KOPT-K1 (cell line): ENCODE measurements at regions not wholly inside any gene's neighbourhood (a gene's known extent, or its start where the extent isn't known, plus 50 kb on each side); places are given as distances from the start of the nearest gene placed in this dataset.

Experiments used
- H3K27ac ChIP-seq: fragments of 200-600 bp; sonication (generic); 2 replicates; pipeline ENCODE4 v1.5.1; 2016; ENCODE audit warnings: antibody characterized with exemption, mild to moderate bottlenecking, low read depth, low read length; ENCODE audit not compliant: poor library complexity, severe bottlenecking
- H3K36me3 ChIP-seq: fragments of 200-600 bp; sonication (generic); 2 replicates; pipeline ENCODE4 v1.5.1; 2017; ENCODE audit warnings: antibody characterized with exemption, mild to moderate bottlenecking, low read length, moderate library complexity; ENCODE audit not compliant: insufficient read depth
- H3K9me3 ChIP-seq: fragments of 200-600 bp; sonication (generic); 2 replicates; pipeline ENCODE4 v1.5.1; 2017; ENCODE audit warnings: antibody characterized with exemption, low read length, mild to moderate bottlenecking; ENCODE audit not compliant: insufficient read depth, poor library complexity, severe bottlenecking

DNA sequence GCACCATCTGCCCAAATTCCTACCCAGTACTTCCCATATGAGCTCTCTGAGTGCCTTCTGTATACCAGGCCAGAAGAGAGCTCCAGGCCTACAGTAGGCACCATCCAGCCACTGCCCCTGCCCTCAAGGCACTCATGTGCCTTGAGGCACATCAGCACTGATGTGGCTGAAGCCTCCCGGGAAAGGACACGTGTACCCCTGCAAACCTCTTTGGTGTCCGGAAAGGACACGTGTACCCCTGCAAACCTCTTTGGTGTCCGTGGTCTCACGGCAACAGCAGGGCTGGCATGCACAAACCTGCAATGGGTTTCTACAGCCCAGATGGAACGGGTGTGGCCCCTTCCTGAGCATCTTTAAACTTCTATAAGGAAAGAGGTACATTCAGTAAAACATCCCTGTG lies 209.4 kb upstream of the IGF1R start:
- Histone ChIP-seq H3K27ac (no peak overlapping the region), H3K9me3 (no peaks in the 10 kb centered on the region), H3K36me3 (no peaks in the 10 kb centered on the region)

DNA sequence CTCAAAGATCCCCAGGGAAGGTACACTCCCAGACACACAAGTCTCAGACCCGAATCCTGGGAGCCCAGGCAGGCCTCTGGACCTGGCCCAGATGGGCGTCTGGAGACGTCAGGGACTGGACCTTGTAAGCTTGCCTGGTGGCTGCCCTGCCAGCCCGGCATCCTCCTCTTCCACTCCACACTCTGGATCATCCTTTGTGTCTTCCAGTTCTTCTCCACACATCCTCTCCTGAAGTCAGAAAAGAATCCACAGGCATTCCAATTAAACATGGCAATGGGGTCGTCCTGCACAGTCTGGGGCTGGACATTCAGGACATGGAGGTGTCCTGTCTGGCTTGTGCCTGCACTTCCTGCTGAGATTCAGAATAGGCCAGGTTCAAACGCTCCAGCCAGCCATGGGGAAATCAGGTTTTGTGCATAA lies 208.8 kb upstream of the IGF1R start:
- Histone ChIP-seq H3K36me3 (no peaks in the 10 kb centered on the region), H3K9me3 (no peaks in the 10 kb centered on the region), H3K27ac (no peak overlapping the region)

DNA sequence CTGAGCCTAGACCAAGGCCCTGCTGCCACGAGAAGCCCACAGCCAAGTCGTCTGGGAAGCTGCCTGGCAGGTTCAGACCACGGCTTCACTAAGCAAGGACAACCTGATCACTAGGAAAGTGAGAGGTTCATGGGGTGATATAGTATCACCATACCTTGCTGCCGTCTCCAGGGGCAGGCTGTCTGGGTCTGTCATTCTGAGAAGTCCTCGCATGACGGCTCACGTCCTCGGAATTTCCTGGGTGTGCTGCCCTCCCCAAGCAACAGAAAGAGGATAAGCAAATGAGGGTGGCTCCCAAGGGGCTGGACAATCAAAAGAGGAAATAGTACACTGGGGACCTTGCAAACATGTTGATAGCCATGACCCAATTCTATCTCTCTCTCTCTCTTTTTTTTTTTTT lies 207.4 kb upstream of the IGF1R start:
- no peaks in the 10 kb centered on the region for H3K36me3 ChIP-seq
- no peaks in the 10 kb centered on the region for H3K9me3 ChIP-seq
- H3K27ac ChIP-seq: no peak overlapping the region

- Histone ChIP-seq H3K27ac (no peak overlapping the region), H3K36me3 (no peaks in the 10 kb centered on the region), H3K9me3 (no peaks in the 10 kb centered on the region)
Measured at GRCh38 chr15:98441599-98441998, 206.7 kb upstream of the IGF1R start.

DNA sequence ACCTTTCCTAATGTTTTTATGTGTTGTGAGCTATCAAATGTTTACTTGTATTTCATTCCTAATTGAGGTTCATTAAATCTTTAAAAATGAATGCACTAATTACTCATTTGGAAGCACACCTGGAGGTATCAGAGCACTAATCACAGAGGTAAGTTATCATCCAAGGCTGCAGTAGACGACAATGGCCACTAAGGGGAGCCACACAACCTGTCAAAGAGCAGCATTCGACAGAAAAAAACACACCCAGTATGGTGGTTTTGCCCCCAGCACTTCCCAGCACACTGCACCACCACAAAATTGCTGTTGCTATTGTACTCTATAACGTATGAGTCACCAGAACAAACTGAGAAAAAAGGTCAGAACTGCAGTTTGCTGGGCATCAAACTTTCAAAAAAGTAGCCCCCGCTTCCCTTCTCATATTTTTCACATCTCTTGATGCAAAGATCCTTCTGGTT lies 205.9 kb upstream of the IGF1R start:
- H3K9me3 ChIP-seq: no peaks in the 10 kb centered on the region
- no peaks in the 10 kb centered on the region for H3K36me3 ChIP-seq
- no peak overlapping the region for H3K27ac ChIP-seq

GRCh38 chr15:98442901-98443300 lies 205.4 kb upstream of the IGF1R start:
- no peak overlapping the region for H3K27ac ChIP-seq
- no peaks in the 10 kb centered on the region for H3K36me3 ChIP-seq
- no peaks in the 10 kb centered on the region for H3K9me3 ChIP-seq

DNA sequence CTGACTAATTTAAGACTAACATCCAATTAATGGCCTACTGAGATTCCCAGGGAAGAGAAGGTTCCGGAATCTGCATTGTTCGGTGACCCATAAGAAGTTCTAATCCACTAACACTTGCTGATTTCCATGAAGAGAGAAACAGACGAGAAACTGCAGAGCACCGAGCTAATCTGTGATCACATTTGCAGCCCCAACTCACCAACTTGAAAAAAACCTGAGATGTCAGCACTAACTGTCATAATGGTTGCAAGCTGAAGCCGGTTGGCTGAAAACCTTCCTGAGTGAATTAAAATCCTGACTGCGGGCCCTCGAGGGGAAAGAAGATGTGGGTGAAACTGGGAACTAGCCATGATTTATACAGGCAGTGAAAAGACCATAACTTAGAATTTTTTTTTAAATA lies 204.8 kb upstream of the IGF1R start:
- H3K27ac ChIP-seq: no peak overlapping the region
- H3K36me3 ChIP-seq: no peaks in the 10 kb centered on the region
- H3K9me3 ChIP-seq: no peaks in the 10 kb centered on the region

DNA sequence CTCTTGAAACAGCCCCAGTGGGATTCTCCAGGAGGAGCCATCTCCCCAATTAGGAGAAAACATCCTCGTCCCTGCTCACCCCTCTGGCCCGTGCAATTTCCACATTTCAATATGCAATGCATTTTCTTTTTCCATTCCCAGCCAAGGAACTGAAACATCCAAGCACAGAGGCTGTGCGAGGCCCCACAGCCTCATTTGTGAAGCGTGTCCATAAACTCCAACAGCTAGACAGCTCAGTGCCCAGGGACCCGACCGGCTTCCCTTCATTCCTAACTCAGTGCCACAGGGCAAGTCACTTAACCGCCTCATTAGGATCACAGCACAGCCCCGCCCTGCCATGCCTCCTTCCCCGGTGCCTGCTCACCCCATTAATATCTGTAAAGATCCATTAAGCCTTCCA lies 204.2 kb upstream of the IGF1R start:
- Histone ChIP-seq H3K27ac (no peak overlapping the region), H3K36me3 (no peaks in the 10 kb centered on the region), H3K9me3 (no peaks in the 10 kb centered on the region)

- Histone ChIP-seq H3K36me3 (no peaks in the 10 kb centered on the region), H3K9me3 (no peaks in the 10 kb centered on the region), H3K27ac (no peak overlapping the region)
Measured at GRCh38 chr15:98445315-98445714, 203.0 kb upstream of the IGF1R start.

- H3K36me3 ChIP-seq: no peaks in the 10 kb centered on the region
Measured at GRCh38 chr15:98446083-98446482, 202.3 kb upstream of the IGF1R start.

GRCh38 chr15:98447069-98447468 lies 201.3 kb upstream of the IGF1R start:
- no peak overlapping the region for H3K27ac ChIP-seq
- H3K9me3 ChIP-seq: no peaks in the 10 kb centered on the region
- no peaks in the 10 kb centered on the region for H3K36me3 ChIP-seq

More at GRCh38 chr15:98446083-98446482, 202.3 kb upstream of the IGF1R start:
- Histone ChIP-seq H3K9me3 (no peaks in the 10 kb centered on the region), H3K27ac (no peak overlapping the region)

- Histone ChIP-seq H3K27ac (no peak overlapping the region), H3K36me3 (no peaks in the 10 kb centered on the region), H3K9me3 (no peaks in the 10 kb centered on the region)
Measured at GRCh38 chr15:98451236-98451635, 197.1 kb upstream of the IGF1R start.

GRCh38 chr15:98452238-98452637 lies 196.1 kb upstream of the IGF1R start:
- Histone ChIP-seq H3K27ac (no peak overlapping the region), H3K9me3 (no peaks in the 10 kb centered on the region), H3K36me3 (no peaks in the 10 kb centered on the region)

- Histone ChIP-seq H3K36me3 (no peaks in the 10 kb centered on the region), H3K27ac (no peak overlapping the region), H3K9me3 (no peaks in the 10 kb centered on the region)
Measured at GRCh38 chr15:98455904-98456303, 192.4 kb upstream of the IGF1R start.

- Histone ChIP-seq H3K36me3 (no peaks in the 10 kb centered on the region), H3K9me3 (peaks cover 18% of the 10 kb centered on the region), H3K27ac (no peak overlapping the region)
Measured at GRCh38 chr15:98476559-98476958, 171.8 kb upstream of the IGF1R start.

DNA sequence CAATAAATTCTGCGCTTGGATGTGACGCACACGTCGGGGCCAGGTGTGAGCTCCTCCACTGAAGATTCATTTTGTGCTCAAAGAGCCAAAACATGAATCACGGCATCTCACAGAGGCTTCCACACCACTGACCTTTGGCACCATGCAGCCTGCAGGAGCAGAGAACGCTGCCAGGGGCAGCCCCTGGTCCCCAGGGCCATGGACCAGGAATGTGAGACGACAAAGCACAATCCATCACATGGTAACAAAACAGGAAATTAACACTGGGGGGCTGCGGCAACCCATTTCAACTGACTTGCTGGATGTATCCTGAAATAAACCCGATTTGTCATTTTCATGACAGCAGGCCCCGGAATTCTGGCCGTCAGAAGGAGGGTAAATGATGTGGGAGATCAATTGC lies 167.5 kb upstream of the IGF1R start:
- Histone ChIP-seq H3K27ac (no peak overlapping the region), H3K36me3 (no peaks in the 10 kb centered on the region), H3K9me3 (peaks cover 26% of the 10 kb centered on the region)
